ENCODE measurements at regions not wholly inside any gene's neighbourhood (a gene's known extent, or its start where the extent isn't known, plus 50 kb on each side); places are given as distances from the start of the nearest gene placed in this dataset.

DNA sequence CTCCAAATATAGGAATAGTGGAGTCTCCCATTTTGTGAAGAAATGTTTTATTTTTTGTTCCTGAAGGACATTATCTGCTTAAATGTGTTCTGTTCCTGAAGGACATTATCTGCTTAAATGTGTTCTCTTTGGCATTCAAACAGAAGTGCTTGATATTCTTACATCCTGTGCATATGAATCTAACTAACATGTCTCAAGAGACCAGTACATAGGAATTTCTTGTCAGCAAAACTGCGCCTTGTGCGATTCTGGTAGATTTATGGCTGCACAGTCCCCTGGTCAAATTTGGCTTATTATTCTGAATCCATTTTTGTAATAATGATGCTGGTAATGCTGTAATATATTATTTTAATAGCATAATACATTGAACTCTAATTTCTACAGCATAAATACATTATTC, 722.4 kb downstream of the NOVA1 start:
- no peak overlapping the region for H3K4me3 ChIP-seq
- H3K36me3 ChIP-seq = no peaks in the 10 kb centered on the region
- DNase-seq = no peak
- no peaks in the 10 kb centered on the region for H3K9me3 ChIP-seq
- intact Hi-C loops (cut with DNase I; ENCODE audit: low total_unique reads) = no loop called here
- no peaks in the 10 kb centered on the region for H3K4me1 ChIP-seq
- no peak overlapping the region for H3K27ac ChIP-seq
- H3K27me3 ChIP-seq = no peaks in the 10 kb centered on the region
- TF ChIP-seq, protein P1, sequence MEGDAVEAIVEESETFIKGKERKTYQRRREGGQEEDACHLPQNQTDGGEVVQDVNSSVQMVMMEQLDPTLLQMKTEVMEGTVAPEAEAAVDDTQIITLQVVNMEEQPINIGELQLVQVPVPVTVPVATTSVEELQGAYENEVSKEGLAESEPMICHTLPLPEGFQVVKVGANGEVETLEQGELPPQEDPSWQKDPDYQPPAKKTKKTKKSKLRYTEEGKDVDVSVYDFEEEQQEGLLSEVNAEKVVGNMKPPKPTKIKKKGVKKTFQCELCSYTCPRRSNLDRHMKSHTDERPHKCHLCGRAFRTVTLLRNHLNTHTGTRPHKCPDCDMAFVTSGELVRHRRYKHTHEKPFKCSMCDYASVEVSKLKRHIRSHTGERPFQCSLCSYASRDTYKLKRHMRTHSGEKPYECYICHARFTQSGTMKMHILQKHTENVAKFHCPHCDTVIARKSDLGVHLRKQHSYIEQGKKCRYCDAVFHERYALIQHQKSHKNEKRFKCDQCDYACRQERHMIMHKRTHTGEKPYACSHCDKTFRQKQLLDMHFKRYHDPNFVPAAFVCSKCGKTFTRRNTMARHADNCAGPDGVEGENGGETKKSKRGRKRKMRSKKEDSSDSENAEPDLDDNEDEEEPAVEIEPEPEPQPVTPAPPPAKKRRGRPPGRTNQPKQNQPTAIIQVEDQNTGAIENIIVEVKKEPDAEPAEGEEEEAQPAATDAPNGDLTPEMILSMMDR (IDR thresholded peaks at IDR 0.05) = no peak

DNA sequence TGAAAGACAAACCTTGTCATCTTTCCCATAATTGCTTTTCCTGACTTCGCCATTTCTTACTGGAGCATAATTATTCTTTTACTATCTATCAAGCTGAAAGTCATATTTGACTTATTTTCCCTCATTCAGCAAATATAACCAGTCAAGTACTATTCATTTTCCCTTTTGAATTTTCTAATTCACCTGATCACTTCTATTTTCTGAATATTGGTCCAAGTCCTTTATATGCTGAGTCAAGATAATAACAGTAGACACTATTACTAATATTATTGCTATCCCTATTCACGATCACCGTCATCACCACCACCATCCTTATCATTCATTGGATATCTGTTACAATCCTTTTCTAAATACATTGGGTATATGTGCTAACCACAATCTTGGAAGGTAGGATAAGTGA, 728.0 kb downstream of the NOVA1 start:
- Histone ChIP-seq H3K9me3 (no peaks in the 10 kb centered on the region), H3K27me3 (no peaks in the 10 kb centered on the region), H3K27ac (no peak overlapping the region), H3K4me3 (no peak overlapping the region), H3K36me3 (no peaks in the 10 kb centered on the region), H3K4me1 (no peaks in the 10 kb centered on the region)
- TF ChIP-seq, protein P1 (IDR thresholded peaks at IDR 0.05) = no peak
- intact Hi-C loops (cut with DNase I; ENCODE audit: low total_unique reads) = no loop called here
- no peak for DNase-seq

DNA sequence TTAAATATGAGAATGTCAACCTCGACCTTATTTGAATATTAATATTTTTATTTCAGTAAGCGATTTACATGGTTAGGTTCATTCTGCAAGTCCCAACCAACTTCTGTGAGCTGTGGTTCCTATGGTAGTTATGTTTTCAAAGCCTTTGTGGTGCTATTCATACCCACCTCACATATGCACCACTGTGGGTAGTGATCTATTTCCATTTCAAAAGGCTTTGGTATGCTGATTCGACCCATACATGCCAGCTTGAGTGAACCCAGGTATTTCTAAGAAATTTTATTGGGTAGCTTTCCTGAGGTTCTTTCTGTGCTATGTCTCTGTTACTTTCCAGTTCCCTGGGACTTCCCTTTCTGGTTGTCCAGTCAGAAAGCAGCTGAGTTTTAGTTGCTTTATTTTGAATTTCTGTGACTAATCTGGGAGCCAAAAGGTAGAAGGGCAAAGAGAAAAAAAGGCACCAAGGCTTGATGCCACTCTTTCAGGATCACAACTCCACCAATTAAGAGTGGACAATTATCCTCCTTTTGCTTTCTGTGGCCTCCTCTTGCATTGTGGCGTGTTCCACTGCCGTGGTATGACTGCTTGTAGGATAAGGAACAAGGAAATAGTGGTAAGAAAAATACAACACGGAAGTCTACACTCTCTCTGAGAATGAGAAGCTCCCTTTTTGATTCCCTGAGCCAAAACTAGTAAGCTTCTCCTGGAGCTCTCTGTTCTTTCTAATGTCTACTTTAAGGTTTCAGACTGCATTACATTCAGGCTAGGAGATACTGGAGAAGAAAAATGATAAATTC, 729.1 kb downstream of the NOVA1 start:
- intact Hi-C loops (cut with DNase I; ENCODE audit: low total_unique reads) = no loop called here
- Histone ChIP-seq H3K27me3 (no peaks in the 10 kb centered on the region), H3K4me3 (no peak overlapping the region), H3K27ac (no peak overlapping the region), H3K36me3 (no peaks in the 10 kb centered on the region), H3K4me1 (no peaks in the 10 kb centered on the region), H3K9me3 (no peaks in the 10 kb centered on the region)
- no peak for DNase-seq
- TF ChIP-seq, protein P1 (IDR thresholded peaks at IDR 0.05) = no peak

DNA sequence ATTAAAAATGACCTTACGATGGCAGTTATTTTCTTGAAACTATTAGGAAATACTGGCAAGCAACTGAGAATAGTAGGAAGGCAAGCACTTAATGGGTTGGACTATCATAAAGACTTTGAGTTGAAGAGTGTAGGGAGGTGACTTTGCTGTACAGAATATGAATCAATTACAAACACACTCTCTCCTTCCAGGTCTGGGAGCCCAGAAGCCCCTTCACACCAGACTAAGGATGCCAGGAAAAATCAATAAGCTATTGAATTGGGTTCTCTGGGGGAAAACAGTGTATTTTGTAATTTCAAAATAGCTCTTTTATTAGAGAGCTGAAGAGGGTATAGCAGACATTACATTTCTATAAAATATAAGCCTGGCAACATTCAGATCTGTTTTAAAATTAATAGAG, 736.4 kb downstream of the NOVA1 start:
- no peak overlapping the region for H3K27ac ChIP-seq
- no peaks in the 10 kb centered on the region for H3K36me3 ChIP-seq
- H3K9me3 ChIP-seq = no peaks in the 10 kb centered on the region
- TF ChIP-seq, protein P1 (IDR thresholded peaks at IDR 0.05) = no peak
- H3K4me3 ChIP-seq = no peak overlapping the region
- intact Hi-C loops (cut with DNase I; ENCODE audit: low total_unique reads) = no loop called here
- no peaks in the 10 kb centered on the region for H3K27me3 ChIP-seq
- no peaks in the 10 kb centered on the region for H3K4me1 ChIP-seq
- no peak for DNase-seq

DNA sequence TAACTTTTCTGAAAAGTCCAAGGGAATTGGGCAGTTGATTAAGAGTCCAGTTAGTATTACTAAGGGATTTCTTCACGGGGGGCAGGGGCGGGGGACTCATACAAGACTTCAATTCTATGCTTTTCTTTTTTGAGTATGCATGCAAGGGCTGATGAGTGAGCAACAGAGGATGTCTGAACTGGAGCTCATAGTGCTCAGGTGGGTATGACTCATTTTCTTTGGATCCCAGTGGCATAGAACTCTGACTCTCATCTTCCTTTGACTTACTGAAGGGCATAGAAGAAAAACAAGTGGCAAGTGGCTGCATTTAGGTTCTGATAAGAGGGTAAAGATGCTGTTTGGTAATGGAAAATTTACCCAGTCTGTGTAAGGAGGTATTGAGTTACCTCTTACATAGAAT, 749.2 kb downstream of the NOVA1 start:
- no peak for DNase-seq
- H3K27ac ChIP-seq = no peak overlapping the region
- intact Hi-C loops (cut with DNase I; ENCODE audit: low total_unique reads) = no loop called here
- H3K9me3 ChIP-seq = no peaks in the 10 kb centered on the region
- no peaks in the 10 kb centered on the region for H3K4me1 ChIP-seq
- no peak overlapping the region for H3K4me3 ChIP-seq
- H3K27me3 ChIP-seq = no peaks in the 10 kb centered on the region
- H3K36me3 ChIP-seq = no peaks in the 10 kb centered on the region
- TF ChIP-seq, protein P1 (IDR thresholded peaks at IDR 0.05) = no peak

Data from tibial artery (tissue), 4 donors.